HS-27A (cell line): ENCODE measurements at regions not wholly inside any gene's neighbourhood (a gene's known extent, or its start where the extent isn't known, plus 50 kb on each side); places are given as distances from the start of the nearest gene placed in this dataset.
"Not testable (repeated sequence)": the region's sequence is repeated elsewhere in the genome, so short reads cannot be mapped to it uniquely, and the experiment has no call there.

ENCODE experiments used
- DNase-seq: peaks from one replicate; pipeline ENCODE4 v3.0.0-alpha.2; 2012; ENCODE audit warnings: low read depth, missing footprints

GRCh38 chr6:146938266-146938665 lies 266.0 kb upstream of the STXBP5 start:
- no peak for DNase-seq

- DNase-seq: not testable (repeated sequence)
Observed at GRCh38 chr6:146939456-146939855, 264.8 kb upstream of the STXBP5 start.

- no peak for DNase-seq
Observed at GRCh38 chr6:146943664-146944063, 260.6 kb upstream of the STXBP5 start.

GRCh38 chr6:146944077-146944476 lies 260.1 kb upstream of the STXBP5 start:
- no peak for DNase-seq

GRCh38 chr6:146944809-146945208 lies 259.4 kb upstream of the STXBP5 start:
- no peak for DNase-seq

GRCh38 chr6:146946559-146946958 lies 257.7 kb upstream of the STXBP5 start:
- DNase-seq: no peak

GRCh38 chr6:146948790-146949342 lies 255.4 kb upstream of the STXBP5 start:
- no peak for DNase-seq

GRCh38 chr6:146949425-146949824 lies 254.8 kb upstream of the STXBP5 start:
- no peak for DNase-seq

- no peak for DNase-seq
Observed at GRCh38 chr6:146950351-146950835, 253.8 kb upstream of the STXBP5 start.

GRCh38 chr6:146955570-146955969 lies 248.6 kb upstream of the STXBP5 start:
- no peak for DNase-seq

- no peak for DNase-seq
Observed at GRCh38 chr6:146957181-146958093, 246.8 kb upstream of the STXBP5 start.

- DNase-seq: no peak
Observed at GRCh38 chr6:146961831-146962230, 242.4 kb upstream of the STXBP5 start.

GRCh38 chr6:146962329-146962728 lies 241.9 kb upstream of the STXBP5 start:
- DNase-seq: no peak

GRCh38 chr6:146965110-146965689 lies 239.0 kb upstream of the STXBP5 start:
- no peak for DNase-seq

- DNase-seq: peak; percentile 79
Observed at GRCh38 chr6:146968041-146968760, 236.0 kb upstream of the STXBP5 start.

- DNase-seq: no peak
Observed at GRCh38 chr6:146972546-146972945, 231.7 kb upstream of the STXBP5 start.

GRCh38 chr6:146974351-146974750 lies 229.9 kb upstream of the STXBP5 start:
- DNase-seq: no peak

- no peak for DNase-seq
Observed at GRCh38 chr6:146975093-146975492, 229.1 kb upstream of the STXBP5 start.

GRCh38 chr6:146980900-146981329 lies 223.3 kb upstream of the STXBP5 start:
- DNase-seq: no peak

- DNase-seq: no peak
Observed at GRCh38 chr6:146981981-146982380, 222.2 kb upstream of the STXBP5 start.

- DNase-seq: no peak
Observed at GRCh38 chr6:146984251-146984924, 219.8 kb upstream of the STXBP5 start.

- no peak for DNase-seq
Observed at GRCh38 chr6:146985111-146985510, 219.1 kb upstream of the STXBP5 start.
